Brain microvascular endothelial cell (primary cell): ENCODE measurements at regions not wholly inside any gene's neighbourhood (a gene's known extent, or its start where the extent isn't known, plus 50 kb on each side); places are given as distances from the start of the nearest gene placed in this dataset.

ENCODE experiments used
- DNase-seq: peaks from one replicate; pipeline ENCODE4 v3.0.0-alpha.2; 2020
- H3K27ac ChIP-seq: fragments of 250-450 bp; sonication (Bioruptor Pico); 2 replicates; pipeline ENCODE4 v1.5.1; 2020; ENCODE audit warnings: mild to moderate bottlenecking, moderate library complexity
- H3K27me3 ChIP-seq: fragments of 250-450 bp; sonication (Bioruptor Pico); replicated peaks from 2 replicates; pipeline ENCODE4 v1.5.1; 2020; ENCODE audit warnings: mild to moderate bottlenecking
- H3K36me3 ChIP-seq: fragments of 250-450 bp; sonication (Bioruptor Pico); replicated peaks from 2 replicates; pipeline ENCODE4 v1.5.1; 2020; ENCODE audit warnings: mild to moderate bottlenecking
- H3K4me3 ChIP-seq: 2 replicates; pipeline ENCODE4 v1.5.1; 2011; ENCODE audit warnings: low read depth, mild to moderate bottlenecking, control low read depth, low read length, moderate library complexity
- in situ Hi-C: cut with HindIII; loops from 2 replicates; pipeline ENCODE4 v1.10.0; 2017; ENCODE audit warnings: low sequenced_read_pairs, low pct_ligation_motif_present
- TF ChIP-seq, protein P1 (sequence below): IDR thresholded peaks from 2 replicates; pipeline ENCODE4 v1.5.1; 2011; ENCODE audit warnings: low read depth, mild to moderate bottlenecking, moderate library complexity, low read length, control low read depth, inconsistent platforms; ENCODE audit errors: missing control alignments

DNA sequence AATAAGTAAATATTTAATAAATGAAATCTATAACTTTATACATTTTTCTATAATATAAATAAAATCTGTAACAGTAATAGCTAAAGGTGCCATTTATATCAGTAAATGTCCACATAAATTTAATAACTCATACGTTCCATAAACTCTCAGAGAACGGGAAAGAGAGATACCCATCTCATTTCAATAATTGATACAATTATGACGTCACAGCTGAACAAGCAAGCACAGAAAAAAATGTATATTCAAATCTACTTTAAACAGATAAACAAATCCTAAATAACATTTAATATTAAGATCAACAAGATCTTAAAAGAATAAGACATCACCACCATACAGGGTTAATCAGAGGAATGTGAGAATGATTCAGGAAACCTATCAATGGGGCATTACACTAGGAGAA, 1136.5 kb downstream of the TBC1D22A start:
- H3K36me3 ChIP-seq, result no peaks in the 10 kb centered on the region
- H3K4me3 ChIP-seq, result no peak overlapping the region
- TF ChIP-seq, protein P1, sequence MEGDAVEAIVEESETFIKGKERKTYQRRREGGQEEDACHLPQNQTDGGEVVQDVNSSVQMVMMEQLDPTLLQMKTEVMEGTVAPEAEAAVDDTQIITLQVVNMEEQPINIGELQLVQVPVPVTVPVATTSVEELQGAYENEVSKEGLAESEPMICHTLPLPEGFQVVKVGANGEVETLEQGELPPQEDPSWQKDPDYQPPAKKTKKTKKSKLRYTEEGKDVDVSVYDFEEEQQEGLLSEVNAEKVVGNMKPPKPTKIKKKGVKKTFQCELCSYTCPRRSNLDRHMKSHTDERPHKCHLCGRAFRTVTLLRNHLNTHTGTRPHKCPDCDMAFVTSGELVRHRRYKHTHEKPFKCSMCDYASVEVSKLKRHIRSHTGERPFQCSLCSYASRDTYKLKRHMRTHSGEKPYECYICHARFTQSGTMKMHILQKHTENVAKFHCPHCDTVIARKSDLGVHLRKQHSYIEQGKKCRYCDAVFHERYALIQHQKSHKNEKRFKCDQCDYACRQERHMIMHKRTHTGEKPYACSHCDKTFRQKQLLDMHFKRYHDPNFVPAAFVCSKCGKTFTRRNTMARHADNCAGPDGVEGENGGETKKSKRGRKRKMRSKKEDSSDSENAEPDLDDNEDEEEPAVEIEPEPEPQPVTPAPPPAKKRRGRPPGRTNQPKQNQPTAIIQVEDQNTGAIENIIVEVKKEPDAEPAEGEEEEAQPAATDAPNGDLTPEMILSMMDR, result no peak
- H3K27me3 ChIP-seq, result no peaks in the 10 kb centered on the region
- in situ Hi-C loops, result no loop called here
- H3K27ac ChIP-seq, result no peak overlapping the region
- no peak for DNase-seq

DNA sequence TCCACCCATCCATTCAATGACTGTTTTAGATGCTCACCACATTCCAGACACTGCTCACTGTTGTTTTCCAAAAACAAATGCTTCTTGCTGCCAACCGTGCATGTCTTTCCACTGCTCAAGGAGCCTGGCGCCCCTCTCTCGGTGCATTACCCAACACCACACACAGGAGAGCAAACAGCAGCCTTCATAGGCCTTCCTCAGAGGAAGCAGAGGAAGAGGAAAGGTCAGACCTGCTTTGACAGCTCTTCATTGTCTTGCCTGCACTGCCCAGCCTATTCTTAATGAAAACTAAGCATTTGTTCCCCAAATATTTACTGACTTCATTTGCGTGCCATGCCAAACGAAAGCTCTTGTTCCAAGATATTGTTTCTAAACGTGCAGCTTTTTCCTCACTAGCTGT, 1129.2 kb downstream of the TBC1D22A start:
- H3K4me3 ChIP-seq, result no peak overlapping the region
- TF ChIP-seq, protein P1, result no peak
- no peaks in the 10 kb centered on the region for H3K27me3 ChIP-seq
- in situ Hi-C loops, result no loop called here
- H3K36me3 ChIP-seq, result no peaks in the 10 kb centered on the region
- no peak for DNase-seq
- no peak overlapping the region for H3K27ac ChIP-seq

DNA sequence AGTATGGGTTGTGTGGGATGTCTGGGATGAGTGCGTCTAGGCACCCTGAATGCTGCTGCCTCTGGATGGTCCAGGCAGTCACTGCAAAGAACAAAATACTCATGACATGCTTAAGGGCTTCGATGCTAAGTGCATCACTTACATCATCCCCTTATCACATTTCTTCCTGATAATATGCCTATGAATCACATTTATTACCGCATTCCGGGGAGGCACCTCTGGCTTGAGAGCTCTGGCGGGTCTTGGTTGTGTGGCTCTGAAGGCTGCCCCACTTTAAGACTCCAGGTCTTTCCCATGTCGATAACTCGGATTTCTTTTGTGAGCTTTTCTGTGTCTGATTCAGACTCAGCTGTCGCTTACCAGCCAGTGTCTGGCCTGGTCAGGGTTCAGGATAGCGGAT, 1126.4 kb downstream of the TBC1D22A start:
- in situ Hi-C loops, result no loop called here
- H3K27ac ChIP-seq, result no peak overlapping the region
- H3K36me3 ChIP-seq, result no peaks in the 10 kb centered on the region
- DNase-seq, result no peak
- TF ChIP-seq, protein P1, result no peak
- H3K27me3 ChIP-seq, result no peaks in the 10 kb centered on the region
- H3K4me3 ChIP-seq, result no peak overlapping the region

DNA sequence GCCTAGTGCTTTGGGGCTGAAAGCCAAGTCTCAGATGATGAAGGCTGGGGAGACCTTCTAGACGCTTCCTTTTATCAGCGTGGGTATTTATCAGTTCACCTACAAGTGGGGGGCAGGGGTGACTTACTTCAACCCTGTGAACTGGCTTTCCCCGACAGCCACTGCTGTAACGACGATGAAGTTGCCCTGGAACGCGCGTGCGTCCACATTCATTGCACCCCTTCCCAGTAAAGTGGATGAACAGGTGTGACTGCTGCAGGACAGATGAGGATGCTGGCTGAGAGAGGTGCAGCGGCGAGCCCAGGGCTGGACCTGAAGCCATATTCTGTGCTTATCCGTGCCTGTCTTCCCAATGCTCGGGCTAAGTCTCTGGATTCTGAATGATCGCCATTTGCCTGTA, 1122.3 kb downstream of the TBC1D22A start:
- H3K36me3 ChIP-seq, result no peaks in the 10 kb centered on the region
- no peak overlapping the region for H3K4me3 ChIP-seq
- H3K27me3 ChIP-seq, result no peaks in the 10 kb centered on the region
- in situ Hi-C loops, result no loop called here
- TF ChIP-seq, protein P1, result no peak
- no peak overlapping the region for H3K27ac ChIP-seq
- no peak for DNase-seq

DNA sequence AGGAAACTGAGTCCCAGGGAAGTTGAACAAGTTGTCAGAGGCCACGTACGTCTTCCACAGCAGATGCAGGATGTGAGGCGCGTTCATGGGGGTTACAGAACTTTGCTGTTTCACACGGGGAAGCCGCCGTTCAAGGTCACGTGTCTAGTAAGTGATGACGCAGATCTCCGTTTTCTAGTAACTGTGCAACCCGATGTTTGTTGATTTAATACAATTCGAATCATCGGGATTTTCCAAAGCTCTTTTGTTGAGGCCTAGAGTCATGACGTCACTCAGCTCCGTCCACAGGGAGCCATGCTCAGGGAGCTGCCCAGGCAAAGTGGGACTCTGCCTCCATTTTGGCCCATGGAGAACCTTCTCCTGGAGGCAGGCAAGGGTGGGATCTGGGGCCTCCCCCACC, 1121.8 kb downstream of the TBC1D22A start:
- no peak for DNase-seq
- TF ChIP-seq, protein P1, result no peak
- no peaks in the 10 kb centered on the region for H3K27me3 ChIP-seq
- no peak overlapping the region for H3K4me3 ChIP-seq
- no peaks in the 10 kb centered on the region for H3K36me3 ChIP-seq
- in situ Hi-C loops, result no loop called here
- H3K27ac ChIP-seq, result no peak overlapping the region

DNA sequence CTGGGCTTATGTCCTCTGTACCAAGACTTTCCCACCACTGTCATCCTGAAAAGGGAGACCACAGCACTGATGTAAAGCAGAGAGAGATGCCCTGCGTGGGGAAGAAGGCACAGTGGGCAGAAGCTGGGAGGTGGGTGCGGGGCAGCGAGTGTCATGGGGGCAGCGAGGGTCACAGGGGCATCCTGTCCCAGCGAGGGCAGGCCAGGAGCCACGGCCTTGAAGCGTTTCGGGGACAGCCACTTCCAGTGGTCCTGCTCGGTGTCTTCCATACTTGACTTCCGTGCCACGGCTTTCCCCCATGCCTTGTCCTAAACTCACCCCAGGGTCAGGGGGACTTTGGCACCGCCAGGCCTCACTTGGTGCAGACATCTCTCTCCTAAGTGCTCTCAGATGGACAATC, 1121.3 kb downstream of the TBC1D22A start:
- in situ Hi-C loops, result no loop called here
- H3K27ac ChIP-seq, result no peak overlapping the region

More for the DNA sequence above, 1121.3 kb downstream of the TBC1D22A start:
- no peak for DNase-seq
- Histone ChIP-seq H3K36me3 (no peaks in the 10 kb centered on the region), H3K4me3 (no peak overlapping the region), H3K27me3 (no peaks in the 10 kb centered on the region)
- TF ChIP-seq, protein P1, result no peak
